Ectodermal cell (in vitro differentiated cells): ENCODE measurements at regions not wholly inside any gene's neighbourhood (a gene's known extent, or its start where the extent isn't known, plus 50 kb on each side); places are given as distances from the start of the nearest gene placed in this dataset.
"Not testable (repeated sequence)": the region's sequence is repeated elsewhere in the genome, so short reads cannot be mapped to it uniquely, and the experiment has no call there.

Source experiments
- H3K27ac ChIP-seq: 2 replicates; pipeline ENCODE4 v1.7.0; 2013; ENCODE audit warnings: mild to moderate bottlenecking, low read depth, low read length; ENCODE audit not compliant: insufficient read depth, poor library complexity, severe bottlenecking
- H3K27me3 ChIP-seq: 2 replicates; pipeline ENCODE4 v1.7.0; 2013; ENCODE audit warnings: mild to moderate bottlenecking, low read length; ENCODE audit not compliant: insufficient read depth, control insufficient read depth, poor library complexity, severe bottlenecking
- H3K36me3 ChIP-seq: one replicate; pipeline ENCODE4 v1.7.0; 2013; ENCODE audit warnings: low read length; ENCODE audit not compliant: control insufficient read depth, insufficient read depth
- H3K4me1 ChIP-seq: one replicate; pipeline ENCODE4 v1.7.0; 2013; ENCODE audit warnings: low read length; ENCODE audit not compliant: control insufficient read depth, insufficient read depth
- H3K4me3 ChIP-seq: 2 replicates; pipeline ENCODE4 v1.7.0; 2013; ENCODE audit warnings: low read depth, low read length, control low read depth; ENCODE audit not compliant: insufficient read depth
- H3K9me3 ChIP-seq: 2 replicates; pipeline ENCODE4 v1.7.0; 2013; ENCODE audit warnings: mild to moderate bottlenecking, low read length, moderate library complexity; ENCODE audit not compliant: control insufficient read depth
- WGBS, 2 experiments: methylation state at CpG; one replicate each; pipeline ENCODE4 v1.1.7; 2013; ENCODE audit warnings: missing lambda C conversion rate in 2 of 2; 5-methylcytosine and 5-hydroxymethylcytosine counted together

DNA sequence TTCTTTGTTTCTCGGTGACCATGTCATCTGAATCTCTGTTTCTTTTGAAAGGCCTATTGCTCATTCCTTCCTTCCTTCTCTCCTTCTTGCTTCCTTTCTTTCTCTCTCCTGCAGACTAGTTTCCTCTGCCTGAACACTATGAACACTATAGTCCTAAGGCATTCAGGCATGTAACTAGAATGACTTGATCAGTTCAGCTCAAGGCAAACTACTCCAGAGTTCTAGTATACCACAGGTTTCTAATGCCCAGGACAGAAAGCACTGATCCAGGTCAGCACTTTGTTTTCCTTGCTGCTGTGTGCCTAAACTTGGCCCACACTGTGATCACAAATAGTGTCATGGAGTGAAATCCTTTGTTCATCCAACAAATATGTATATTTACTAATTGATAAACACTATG lies 324.1 kb upstream of the GJE1 start:
- Histone ChIP-seq H3K36me3 (no peaks in the 10 kb centered on the region), H3K4me1 (no peaks in the 10 kb centered on the region), H3K27me3 (no peaks in the 10 kb centered on the region), H3K4me3 (no peak overlapping the region), H3K27ac (no peak overlapping the region), H3K9me3 (no peaks in the 10 kb centered on the region)
- 83 to 96% methylated on average over 1 of the region's 1 CpG for whole genome bisulfite sequencing, 2 experiments

DNA sequence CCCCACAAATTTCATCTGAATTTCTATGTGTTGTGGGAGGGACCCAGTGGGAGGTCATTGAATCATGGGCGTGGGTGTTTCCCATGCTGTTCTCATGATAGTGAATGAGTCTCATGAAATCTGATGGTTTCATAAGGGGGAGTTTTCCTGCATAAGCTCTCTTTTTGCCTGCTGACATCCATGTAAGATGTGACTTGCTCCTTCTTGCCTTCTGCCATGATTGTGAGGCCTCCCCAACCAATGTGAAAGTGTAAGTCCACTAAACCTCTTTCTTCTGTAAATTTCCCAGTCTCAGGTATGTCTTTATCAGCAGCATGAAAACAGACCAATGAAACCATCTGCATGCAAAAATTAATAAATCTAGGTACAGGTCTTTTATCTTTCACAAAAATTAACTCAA lies 331.8 kb upstream of the GJE1 start:
- 95% methylated on average over 1 of the region's 1 CpG for WGBS, 2 experiments
- not testable (repeated sequence) for H3K27me3 ChIP-seq, H3K36me3 ChIP-seq, H3K4me1 ChIP-seq, H3K27ac ChIP-seq, H3K9me3 ChIP-seq, H3K4me3 ChIP-seq

DNA sequence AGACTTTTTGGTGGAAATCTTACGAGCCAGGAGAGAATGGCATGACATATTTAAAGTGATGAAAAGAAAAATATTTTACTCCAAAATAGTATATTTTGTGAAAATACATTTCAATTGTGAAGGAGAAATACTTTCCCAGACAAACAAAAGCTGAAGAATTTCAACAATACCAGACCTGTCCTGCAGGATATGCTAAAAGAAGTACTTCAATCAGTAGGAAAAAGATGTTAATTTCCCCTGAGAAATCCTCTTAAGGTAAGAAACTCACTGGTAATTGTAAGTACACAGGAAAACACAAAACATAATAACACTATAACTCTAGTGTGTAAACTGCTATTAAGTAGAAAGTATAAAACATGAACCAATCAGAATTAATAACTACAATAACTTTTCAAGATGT lies 341.8 kb upstream of the GJE1 start:
- H3K9me3 ChIP-seq, result no peaks in the 10 kb centered on the region
- H3K4me1 ChIP-seq, result no peaks in the 10 kb centered on the region
- H3K4me3 ChIP-seq, result no peak overlapping the region
- no peak overlapping the region for H3K27ac ChIP-seq
- no peaks in the 10 kb centered on the region for H3K36me3 ChIP-seq
- 100% methylated on average over 1 of the region's 1 CpG for WGBS, 2 experiments
- H3K27me3 ChIP-seq, result no peaks in the 10 kb centered on the region

DNA sequence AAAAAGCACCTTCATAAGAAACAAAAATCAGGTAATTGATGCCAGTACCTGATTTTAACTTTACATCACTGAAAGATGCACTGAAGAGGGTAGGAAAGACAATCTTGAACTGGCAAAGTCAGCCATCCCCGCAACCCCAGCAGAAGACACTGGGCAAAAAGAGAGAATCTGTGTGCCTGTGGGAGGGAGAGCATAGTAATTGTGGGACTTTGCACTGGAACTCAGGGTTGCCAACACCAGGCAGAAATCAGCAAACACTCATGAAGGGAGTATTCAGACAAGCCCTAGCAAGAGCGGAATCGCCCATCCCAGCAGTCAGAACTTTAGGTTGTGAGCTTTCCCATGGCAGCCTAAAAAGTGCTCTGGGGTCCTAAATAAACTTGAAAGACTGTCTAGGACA lies 344.6 kb upstream of the GJE1 start:
- no peaks in the 10 kb centered on the region for H3K27me3 ChIP-seq
- H3K4me1 ChIP-seq, result no peaks in the 10 kb centered on the region
- H3K27ac ChIP-seq, result no peak overlapping the region
- WGBS, 2 experiments, result 94 to 95% methylated on average over 3 of the region's 3 CpGs
- no peak overlapping the region for H3K4me3 ChIP-seq
- no peaks in the 10 kb centered on the region for H3K9me3 ChIP-seq
- no peaks in the 10 kb centered on the region for H3K36me3 ChIP-seq

DNA sequence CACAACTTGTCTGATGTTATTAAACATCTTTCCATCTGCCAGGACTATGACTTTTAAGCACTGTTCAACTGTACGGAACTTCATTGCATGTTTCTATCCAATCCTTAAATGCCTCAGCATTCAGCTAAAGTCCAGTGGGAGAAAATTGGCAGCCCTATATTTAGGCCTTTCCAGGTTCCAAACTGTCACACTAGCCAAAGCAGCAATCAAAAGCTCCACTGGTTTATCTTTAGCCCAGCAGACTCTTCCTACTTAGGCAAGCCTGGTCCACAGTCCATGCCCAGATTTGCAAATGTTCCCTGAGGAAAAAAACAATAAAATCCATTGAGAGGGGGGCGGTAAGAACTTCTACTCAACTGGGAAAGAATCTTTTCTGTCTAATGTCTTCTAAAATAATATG lies 349.1 kb upstream of the GJE1 start:
- WGBS, 2 experiments, result 91 to 100% methylated on average over 1 to 2 of the region's 2 CpGs
- H3K9me3 ChIP-seq, result no peaks in the 10 kb centered on the region
- H3K4me1 ChIP-seq, result no peaks in the 10 kb centered on the region
- H3K27ac ChIP-seq, result no peak overlapping the region
- H3K27me3 ChIP-seq, result no peaks in the 10 kb centered on the region
- H3K4me3 ChIP-seq, result no peak overlapping the region
- no peaks in the 10 kb centered on the region for H3K36me3 ChIP-seq

DNA sequence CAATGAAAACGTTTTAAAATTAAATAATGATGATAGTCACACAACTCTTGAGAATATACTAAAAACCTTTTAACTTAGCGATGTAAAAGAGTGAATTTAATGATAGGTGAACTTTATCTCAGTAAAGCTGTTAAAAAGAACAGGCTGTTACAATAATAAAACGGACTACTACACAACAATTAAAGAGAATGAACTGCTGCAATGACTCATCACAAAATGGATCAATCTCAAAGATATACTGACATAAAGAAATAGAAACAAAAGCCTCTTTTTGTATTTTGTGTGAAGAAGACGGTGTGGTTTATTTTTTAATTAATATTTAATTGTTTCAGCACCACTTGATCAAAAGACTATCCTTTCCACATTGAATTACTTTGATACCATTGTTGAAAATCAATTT lies 352.4 kb upstream of the GJE1 start:
- H3K36me3 ChIP-seq, result no peaks in the 10 kb centered on the region
- no peak overlapping the region for H3K27ac ChIP-seq
- no CpG with 5 or more reads among the region's 4 CpGs for WGBS, 2 experiments
- no peaks in the 10 kb centered on the region for H3K9me3 ChIP-seq
- no peak overlapping the region for H3K4me3 ChIP-seq
- no peaks in the 10 kb centered on the region for H3K4me1 ChIP-seq
- H3K27me3 ChIP-seq, result no peaks in the 10 kb centered on the region

DNA sequence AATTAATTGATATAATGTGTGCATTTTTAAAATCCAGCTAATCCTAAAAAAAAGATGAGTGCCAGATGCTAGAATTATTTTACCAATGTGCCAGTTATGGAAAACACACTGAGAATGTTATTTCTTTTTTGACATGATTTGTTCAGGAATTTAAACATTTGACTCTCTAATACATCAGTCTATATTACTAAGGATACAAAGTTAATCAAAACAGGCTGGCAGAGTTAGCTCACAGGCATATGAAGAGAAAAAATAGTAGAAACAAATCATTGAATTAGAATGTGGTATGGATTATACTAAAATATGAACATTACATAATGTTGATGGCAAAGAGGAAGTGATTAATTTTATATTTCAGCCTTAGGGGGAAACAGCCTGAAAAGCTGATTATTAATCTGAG lies 368.3 kb upstream of the GJE1 start:
- Histone ChIP-seq H3K27ac (no peak overlapping the region), H3K4me3 (no peak overlapping the region), H3K27me3 (no peaks in the 10 kb centered on the region)

DNA sequence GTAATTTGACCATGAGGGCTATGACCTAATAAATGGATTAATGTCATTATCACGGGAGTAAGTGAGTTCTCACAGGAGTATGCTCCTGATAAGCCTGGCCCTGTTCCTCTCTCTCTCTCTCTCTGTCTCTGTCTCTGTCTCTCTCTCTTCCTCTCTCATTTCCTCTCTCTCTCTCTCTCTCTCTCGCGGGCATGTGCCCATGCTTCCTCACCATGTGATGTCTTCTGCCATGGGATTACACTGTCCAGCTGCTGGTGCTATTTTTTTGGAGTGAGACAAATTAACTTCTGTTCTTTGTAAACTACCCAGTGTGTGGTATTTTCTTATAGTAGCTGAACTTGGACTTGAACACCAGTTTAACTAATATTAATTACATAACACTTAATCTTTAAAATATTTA lies 374.3 kb upstream of the GJE1 start:
- Histone ChIP-seq H3K36me3 (no peaks in the 10 kb centered on the region), H3K27me3 (no peaks in the 10 kb centered on the region)
- WGBS, 2 experiments, result 85 to 96% methylated on average over 3 of the region's 3 CpGs

More for the DNA sequence above, 368.3 kb upstream of the GJE1 start:
- Histone ChIP-seq H3K4me1 (no peaks in the 10 kb centered on the region), H3K36me3 (no peaks in the 10 kb centered on the region), H3K9me3 (no peaks in the 10 kb centered on the region)

DNA sequence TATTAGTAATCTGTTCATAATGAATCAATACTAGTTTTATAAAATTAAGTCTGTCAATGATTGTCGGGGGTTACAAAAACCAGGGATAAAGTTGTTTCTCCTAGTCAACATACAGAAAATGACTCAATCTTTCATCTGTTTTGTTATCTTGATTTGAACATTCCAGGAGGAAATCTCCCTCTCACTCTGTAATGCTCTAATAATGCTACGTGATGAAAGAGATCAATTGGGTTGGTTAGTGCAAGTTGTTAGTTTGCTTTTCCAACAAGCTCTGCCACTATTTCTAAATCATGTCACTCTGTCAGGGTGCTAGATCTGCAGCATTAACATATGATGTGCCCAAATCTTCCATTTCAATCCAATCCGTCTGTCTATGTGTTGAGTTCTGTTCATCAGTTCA lies 379.5 kb upstream of the GJE1 start:
- Histone ChIP-seq H3K36me3 (no peaks in the 10 kb centered on the region), H3K27me3 (no peaks in the 10 kb centered on the region), H3K4me1 (no peaks in the 10 kb centered on the region), H3K4me3 (no peak overlapping the region), H3K9me3 (no peaks in the 10 kb centered on the region), H3K27ac (no peak overlapping the region)
- 88 to 94% methylated on average over 1 to 3 of the region's 3 CpGs for WGBS, 2 experiments

More for the DNA sequence above, 374.3 kb upstream of the GJE1 start:
- H3K4me1 ChIP-seq, result no peaks in the 10 kb centered on the region
- no peak overlapping the region for H3K27ac ChIP-seq
- H3K4me3 ChIP-seq, result no peak overlapping the region
- no peaks in the 10 kb centered on the region for H3K9me3 ChIP-seq

DNA sequence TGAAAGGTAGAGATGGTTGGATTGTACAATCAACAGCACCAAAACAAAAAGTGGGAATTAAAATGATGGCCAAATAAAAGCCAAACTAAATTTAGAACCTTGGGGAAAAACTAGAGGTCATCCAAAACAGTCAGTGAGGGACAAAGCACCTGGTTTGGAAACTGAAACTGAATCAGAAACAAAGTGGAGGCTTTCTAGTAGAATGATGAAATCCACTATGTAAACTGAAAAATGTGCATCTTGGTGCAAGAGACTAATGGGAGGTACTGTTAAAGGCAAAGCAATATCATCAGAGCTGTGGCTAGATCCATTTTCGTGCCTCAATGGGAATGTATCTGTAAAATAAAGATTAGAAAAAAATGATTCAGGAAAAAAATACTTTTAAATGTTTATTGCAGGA lies 380.0 kb upstream of the GJE1 start:
- 82 to 92% methylated on average over 1 of the region's 1 CpG for WGBS, 2 experiments
- no peak overlapping the region for H3K4me3 ChIP-seq
- H3K36me3 ChIP-seq, result no peaks in the 10 kb centered on the region
- H3K27me3 ChIP-seq, result no peaks in the 10 kb centered on the region
- H3K4me1 ChIP-seq, result no peaks in the 10 kb centered on the region
- no peak overlapping the region for H3K27ac ChIP-seq
- no peaks in the 10 kb centered on the region for H3K9me3 ChIP-seq

DNA sequence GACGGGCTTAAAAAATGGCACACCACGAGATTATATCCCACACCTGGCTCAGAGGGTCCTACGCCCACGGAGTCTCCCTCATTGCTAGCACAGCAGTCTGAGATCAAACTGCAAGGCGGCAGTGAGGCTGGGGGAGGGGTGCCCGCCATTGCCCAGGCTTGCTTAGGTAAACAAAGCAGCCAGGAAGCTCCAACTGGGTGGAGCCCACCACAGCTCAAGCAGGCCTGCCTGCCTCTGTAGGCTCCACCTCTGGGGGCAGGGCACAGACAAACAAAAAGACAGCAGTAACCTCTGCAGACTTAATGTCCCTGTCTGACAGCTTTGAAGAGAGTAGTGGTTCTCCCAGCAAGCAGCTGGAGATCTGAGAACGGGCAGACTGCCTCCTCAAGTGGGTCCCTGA lies 386.4 kb upstream of the GJE1 start:
- WGBS, 2 experiments, result 81 to 86% methylated on average over 6 to 7 of the region's 7 CpGs
- H3K27ac ChIP-seq, H3K4me3 ChIP-seq, H3K4me1 ChIP-seq, H3K27me3 ChIP-seq, H3K9me3 ChIP-seq, H3K36me3 ChIP-seq: not testable (repeated sequence)
